ENCODE measurements at regions not wholly inside any gene's neighbourhood (a gene's known extent, or its start where the extent isn't known, plus 50 kb on each side); places are given as distances from the start of the nearest gene placed in this dataset.

DNA sequence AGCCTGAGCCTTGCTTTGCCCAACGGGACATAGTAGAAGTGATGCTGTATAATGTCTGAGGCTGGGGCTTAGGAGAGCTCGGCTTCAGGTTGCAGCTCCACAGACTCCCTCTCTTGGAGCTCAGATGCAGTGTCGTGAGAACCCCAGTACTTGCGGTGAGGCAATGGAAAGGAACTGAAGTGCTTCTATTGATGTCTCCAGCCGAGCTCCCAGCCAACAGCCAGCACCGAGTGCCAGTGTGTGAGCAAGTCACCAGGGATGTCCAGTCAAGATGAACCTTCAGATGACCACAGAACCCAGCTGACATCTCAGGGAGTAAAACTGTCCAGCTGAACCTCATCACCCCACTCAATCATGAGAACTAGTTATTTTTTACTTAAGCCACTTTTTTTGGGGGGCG is 268.1 kb downstream of the IRF8 start:
- no peak overlapping the region for H3K4me3 ChIP-seq (replicated peaks in 1 of 2; ENCODE audit: low read depth in 1 of 2, low read length in 2 of 2)
- H3K36me3 ChIP-seq (ENCODE audit: control insufficient read depth in 1 of 2, insufficient read depth in 2 of 2, low read length in 2 of 2): no peaks in the 10 kb centered on the region
- H3K4me1 ChIP-seq (ENCODE audit: control insufficient read depth in 1 of 2, insufficient read depth in 2 of 2, low read length in 2 of 2): peaks cover 0 to 4% of the 10 kb centered on the region in 2 experiments; a peak in 2 of 4 replicates
- POLR2A ChIA-PET: no interaction called here
- H3K27me3 ChIP-seq (ENCODE audit: insufficient read depth, low read length): peaks cover 21% of the 10 kb centered on the region; the same call in 1 of the 2 replicates
- no peak overlapping the region for H2AFZ ChIP-seq (ENCODE audit: low read depth, low read length, poor library complexity, severe bottlenecking)
- CTCF ChIA-PET: no interaction called here
- no TSS peak for BruUV-seq (replicated peaks)
- H3K4me2 ChIP-seq (ENCODE audit: low read length): no peak overlapping the region
- ATAC-seq: no peak
- DNase-seq (ENCODE audit: low read depth, low spot score): no peak
- no peaks in the 10 kb centered on the region for H4K20me1 ChIP-seq (ENCODE audit: insufficient read depth)
- peaks cover 12 to 18% of the 10 kb centered on the region in 2 experiments; a peak in 2 of 4 replicates for H3K9me3 ChIP-seq (ENCODE audit: control insufficient read depth in 1 of 2, insufficient read depth in 1 of 2, low read depth in 1 of 2, low read length in 2 of 2)
- TF ChIP-seq ZNF274 (IDR thresholded peaks at IDR 0.05; ENCODE audit: low read depth, low read length) (no peak), EZH2phosphoT487 (IDR thresholded peaks at IDR 0.05; ENCODE audit: borderline replicate concordance) (no peak), POLR2A (IDR thresholded peaks at IDR 0.05; ENCODE audit: borderline replicate concordance, extremely low read depth, insufficient read depth, insufficient read length) (no peak), CEBPB (IDR thresholded peaks at IDR 0.05; ENCODE audit: low read depth) (no peak), YY1 (IDR thresholded peaks at IDR 0.05; ENCODE audit: extremely low read depth, insufficient replicate concordance, low read depth, low read length) (no peak)
- TF ChIP-seq, protein P1, sequence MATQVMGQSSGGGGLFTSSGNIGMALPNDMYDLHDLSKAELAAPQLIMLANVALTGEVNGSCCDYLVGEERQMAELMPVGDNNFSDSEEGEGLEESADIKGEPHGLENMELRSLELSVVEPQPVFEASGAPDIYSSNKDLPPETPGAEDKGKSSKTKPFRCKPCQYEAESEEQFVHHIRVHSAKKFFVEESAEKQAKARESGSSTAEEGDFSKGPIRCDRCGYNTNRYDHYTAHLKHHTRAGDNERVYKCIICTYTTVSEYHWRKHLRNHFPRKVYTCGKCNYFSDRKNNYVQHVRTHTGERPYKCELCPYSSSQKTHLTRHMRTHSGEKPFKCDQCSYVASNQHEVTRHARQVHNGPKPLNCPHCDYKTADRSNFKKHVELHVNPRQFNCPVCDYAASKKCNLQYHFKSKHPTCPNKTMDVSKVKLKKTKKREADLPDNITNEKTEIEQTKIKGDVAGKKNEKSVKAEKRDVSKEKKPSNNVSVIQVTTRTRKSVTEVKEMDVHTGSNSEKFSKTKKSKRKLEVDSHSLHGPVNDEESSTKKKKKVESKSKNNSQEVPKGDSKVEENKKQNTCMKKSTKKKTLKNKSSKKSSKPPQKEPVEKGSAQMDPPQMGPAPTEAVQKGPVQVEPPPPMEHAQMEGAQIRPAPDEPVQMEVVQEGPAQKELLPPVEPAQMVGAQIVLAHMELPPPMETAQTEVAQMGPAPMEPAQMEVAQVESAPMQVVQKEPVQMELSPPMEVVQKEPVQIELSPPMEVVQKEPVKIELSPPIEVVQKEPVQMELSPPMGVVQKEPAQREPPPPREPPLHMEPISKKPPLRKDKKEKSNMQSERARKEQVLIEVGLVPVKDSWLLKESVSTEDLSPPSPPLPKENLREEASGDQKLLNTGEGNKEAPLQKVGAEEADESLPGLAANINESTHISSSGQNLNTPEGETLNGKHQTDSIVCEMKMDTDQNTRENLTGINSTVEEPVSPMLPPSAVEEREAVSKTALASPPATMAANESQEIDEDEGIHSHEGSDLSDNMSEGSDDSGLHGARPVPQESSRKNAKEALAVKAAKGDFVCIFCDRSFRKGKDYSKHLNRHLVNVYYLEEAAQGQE (IDR thresholded peaks at IDR 0.05; ENCODE audit: low read depth): no peak
- intact Hi-C loops (cut with micrococcal nuclease): no loop called here
- RAD21 ChIA-PET (ENCODE audit: low non-redundant PET in 1 of 2, low total read pairs in 2 of 2, uncharacterized antibody in 2 of 2, unreplicated experiment in 2 of 2): no interaction called here
- H3K9ac ChIP-seq (ENCODE audit: low read length): no peak overlapping the region
- no peaks in the 10 kb centered on the region for H3K9me2 ChIP-seq (ENCODE audit: insufficient read depth)
- H3K79me2 ChIP-seq (ENCODE audit: insufficient read depth, low read length): no peaks in the 10 kb centered on the region
- H3K27ac ChIP-seq (ENCODE audit: low read depth, low read length): no peak overlapping the region

DNA sequence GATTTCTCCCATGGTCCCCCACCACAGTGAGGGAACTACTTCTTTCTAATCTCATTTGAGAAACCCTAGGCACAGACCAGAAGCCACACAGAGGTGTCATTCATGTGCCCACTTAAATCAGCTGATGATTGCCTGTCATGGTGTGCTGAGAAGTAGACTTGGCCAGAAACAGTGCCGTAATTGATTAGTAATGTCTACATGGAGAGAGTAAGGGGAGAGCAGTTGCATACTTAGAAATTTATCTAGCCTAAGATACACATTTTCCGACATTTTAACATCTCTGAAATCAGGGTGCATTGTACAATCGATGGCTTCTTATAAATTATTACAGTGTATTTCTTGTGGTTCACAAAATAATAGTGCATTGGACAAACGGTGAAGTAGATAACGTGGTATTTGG is 271.8 kb downstream of the IRF8 start:
- Histone ChIP-seq H3K4me2 (ENCODE audit: low read length) (no peak overlapping the region), H2AFZ (ENCODE audit: low read depth, low read length, poor library complexity, severe bottlenecking) (no peak overlapping the region), H3K9me3 (ENCODE audit: control insufficient read depth in 1 of 2, insufficient read depth in 1 of 2, low read depth in 1 of 2, low read length in 2 of 2) (peaks cover 5 to 9% of the 10 kb centered on the region in 2 experiments; a peak in 2 of 4 replicates), H3K4me3 (replicated peaks in 1 of 2; ENCODE audit: low read depth in 1 of 2, low read length in 2 of 2) (no peak overlapping the region), H3K27me3 (ENCODE audit: insufficient read depth, low read length) (peaks cover 50% of the 10 kb centered on the region), H3K27ac (ENCODE audit: low read depth, low read length) (no peak overlapping the region), H3K9ac (ENCODE audit: low read length) (no peak overlapping the region), H4K20me1 (ENCODE audit: insufficient read depth) (no peaks in the 10 kb centered on the region), H3K9me2 (ENCODE audit: insufficient read depth) (no peaks in the 10 kb centered on the region), H3K4me1 (ENCODE audit: control insufficient read depth in 1 of 2, insufficient read depth in 2 of 2, low read length in 2 of 2) (peaks cover 0 to 4% of the 10 kb centered on the region in 2 experiments; a peak in 2 of 4 replicates), H3K79me2 (ENCODE audit: insufficient read depth, low read length) (no peaks in the 10 kb centered on the region), H3K36me3 (ENCODE audit: control insufficient read depth in 1 of 2, insufficient read depth in 2 of 2, low read length in 2 of 2) (no peaks in the 10 kb centered on the region)
- CTCF ChIA-PET: no interaction called here
- ATAC-seq (no peak), DNase-seq (ENCODE audit: low read depth, low spot score) (no peak)
- no TSS peak for BruUV-seq (replicated peaks)
- RAD21 ChIA-PET (ENCODE audit: low non-redundant PET in 1 of 2, low total read pairs in 2 of 2, uncharacterized antibody in 2 of 2, unreplicated experiment in 2 of 2): no interaction called here
- POLR2A ChIA-PET: no interaction called here
- intact Hi-C loops (cut with micrococcal nuclease): no loop called here
- no peak for TF ChIP-seq SIN3A (IDR thresholded peaks at IDR 0.05; ENCODE audit: low read depth)
- no peak for TF ChIP-seq RAD21 (IDR thresholded peaks at IDR 0.05; ENCODE audit: low read depth)
- TF ChIP-seq, protein P2, sequence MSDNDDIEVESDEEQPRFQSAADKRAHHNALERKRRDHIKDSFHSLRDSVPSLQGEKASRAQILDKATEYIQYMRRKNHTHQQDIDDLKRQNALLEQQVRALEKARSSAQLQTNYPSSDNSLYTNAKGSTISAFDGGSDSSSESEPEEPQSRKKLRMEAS (IDR thresholded peaks at IDR 0.05): no peak
- TF ChIP-seq YY1 (IDR thresholded peaks at IDR 0.05; ENCODE audit: extremely low read depth, insufficient replicate concordance, low read depth, low read length): no peak
- no peak for TF ChIP-seq FOSL1 (IDR thresholded peaks at IDR 0.05; ENCODE audit: low read depth)
- TF ChIP-seq, protein P1 (IDR thresholded peaks at IDR 0.05; ENCODE audit: low read depth): no peak
